WERI-Rb-1 (cell line): ENCODE measurements at regions not wholly inside any gene's neighbourhood (a gene's known extent, or its start where the extent isn't known, plus 50 kb on each side); places are given as distances from the start of the nearest gene placed in this dataset.

ENCODE experiments used
- DNase-seq: peaks from one replicate; pipeline ENCODE4 v3.0.0-alpha.2; 2020
- H3K27ac ChIP-seq: fragments of 250-450 bp; sonication (Bioruptor Pico); 2 replicates; pipeline ENCODE4 v1.5.1; 2020; ENCODE audit warnings: mild to moderate bottlenecking, moderate library complexity
- H3K27me3 ChIP-seq: fragments of 250-450 bp; sonication (Bioruptor Pico); 2 replicates; pipeline ENCODE4 v1.5.1; 2021; ENCODE audit warnings: mild to moderate bottlenecking, low read depth, moderate library complexity; ENCODE audit not compliant: insufficient read depth, severe bottlenecking
- H3K36me3 ChIP-seq: fragments of 250-450 bp; sonication (Bioruptor Pico); 2 replicates; pipeline ENCODE4 v1.5.1; 2020; ENCODE audit warnings: mild to moderate bottlenecking, moderate library complexity
- H3K4me3 ChIP-seq: 2 replicates; pipeline ENCODE4 v1.5.1; 2011; ENCODE audit warnings: low read depth, mild to moderate bottlenecking, control low read depth, low read length
- H3K9me3 ChIP-seq: fragments of 250-450 bp; sonication (Bioruptor Pico); 2 replicates; pipeline ENCODE4 v1.5.1; 2021; ENCODE audit warnings: mild to moderate bottlenecking, moderate library complexity; ENCODE audit not compliant: severe bottlenecking
- TF ChIP-seq, protein P1 (sequence below): IDR thresholded peaks from 2 replicates; pipeline ENCODE4 v1.5.1; 2011; ENCODE audit warnings: low read depth, mild to moderate bottlenecking, control low read depth, inconsistent platforms, low read length

DNA sequence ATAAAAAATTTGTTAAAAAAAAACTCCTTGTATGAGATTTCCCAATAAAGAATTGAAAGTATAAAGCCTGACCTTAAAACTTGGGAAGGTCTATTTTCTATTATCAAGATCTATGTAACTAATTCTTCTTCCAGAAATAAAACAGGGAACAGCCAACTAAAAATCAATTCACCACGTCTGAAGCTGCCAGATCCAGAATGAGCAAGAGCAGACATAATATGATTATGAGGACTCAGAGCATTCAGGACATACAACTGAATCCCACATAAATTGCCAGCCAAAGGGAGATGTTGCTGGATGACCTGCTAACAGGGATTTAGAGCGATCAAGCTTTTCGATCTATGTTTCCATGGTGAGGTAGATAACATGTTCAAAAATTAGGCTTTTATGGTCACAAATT is 1151.3 kb upstream of the CADM2 start:
- Histone ChIP-seq H3K36me3 (no peaks in the 10 kb centered on the region), H3K27ac (no peak overlapping the region), H3K4me3 (no peak overlapping the region), H3K27me3 (no peaks in the 10 kb centered on the region), H3K9me3 (no peaks in the 10 kb centered on the region)
- DNase-seq = no peak
- TF ChIP-seq, protein P1, sequence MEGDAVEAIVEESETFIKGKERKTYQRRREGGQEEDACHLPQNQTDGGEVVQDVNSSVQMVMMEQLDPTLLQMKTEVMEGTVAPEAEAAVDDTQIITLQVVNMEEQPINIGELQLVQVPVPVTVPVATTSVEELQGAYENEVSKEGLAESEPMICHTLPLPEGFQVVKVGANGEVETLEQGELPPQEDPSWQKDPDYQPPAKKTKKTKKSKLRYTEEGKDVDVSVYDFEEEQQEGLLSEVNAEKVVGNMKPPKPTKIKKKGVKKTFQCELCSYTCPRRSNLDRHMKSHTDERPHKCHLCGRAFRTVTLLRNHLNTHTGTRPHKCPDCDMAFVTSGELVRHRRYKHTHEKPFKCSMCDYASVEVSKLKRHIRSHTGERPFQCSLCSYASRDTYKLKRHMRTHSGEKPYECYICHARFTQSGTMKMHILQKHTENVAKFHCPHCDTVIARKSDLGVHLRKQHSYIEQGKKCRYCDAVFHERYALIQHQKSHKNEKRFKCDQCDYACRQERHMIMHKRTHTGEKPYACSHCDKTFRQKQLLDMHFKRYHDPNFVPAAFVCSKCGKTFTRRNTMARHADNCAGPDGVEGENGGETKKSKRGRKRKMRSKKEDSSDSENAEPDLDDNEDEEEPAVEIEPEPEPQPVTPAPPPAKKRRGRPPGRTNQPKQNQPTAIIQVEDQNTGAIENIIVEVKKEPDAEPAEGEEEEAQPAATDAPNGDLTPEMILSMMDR = no peak

DNA sequence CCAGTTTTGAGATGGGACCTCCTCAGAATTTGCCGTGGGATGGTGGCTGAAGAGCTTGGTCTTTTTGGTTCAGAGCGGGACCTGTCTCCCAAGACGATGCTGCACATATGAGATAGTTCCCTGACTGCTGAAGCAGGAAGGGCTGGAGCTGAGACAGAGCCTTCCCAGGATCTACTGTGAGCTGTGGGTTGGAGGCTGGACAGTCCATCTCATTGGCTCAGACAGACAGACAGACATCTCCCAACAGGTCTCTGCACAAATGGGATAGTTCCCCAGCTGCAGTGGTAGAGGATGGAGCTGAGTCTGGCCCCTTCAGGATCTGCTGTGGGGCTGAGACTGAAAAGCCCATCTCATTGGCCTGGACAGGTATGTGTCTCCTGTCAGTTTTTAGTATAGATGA is 1145.6 kb upstream of the CADM2 start:
- TF ChIP-seq, protein P1 = no peak
- no peak for DNase-seq
- Histone ChIP-seq H3K27me3 (no peaks in the 10 kb centered on the region), H3K4me3 (no peak overlapping the region), H3K36me3 (no peaks in the 10 kb centered on the region), H3K9me3 (no peaks in the 10 kb centered on the region), H3K27ac (no peak overlapping the region)

DNA sequence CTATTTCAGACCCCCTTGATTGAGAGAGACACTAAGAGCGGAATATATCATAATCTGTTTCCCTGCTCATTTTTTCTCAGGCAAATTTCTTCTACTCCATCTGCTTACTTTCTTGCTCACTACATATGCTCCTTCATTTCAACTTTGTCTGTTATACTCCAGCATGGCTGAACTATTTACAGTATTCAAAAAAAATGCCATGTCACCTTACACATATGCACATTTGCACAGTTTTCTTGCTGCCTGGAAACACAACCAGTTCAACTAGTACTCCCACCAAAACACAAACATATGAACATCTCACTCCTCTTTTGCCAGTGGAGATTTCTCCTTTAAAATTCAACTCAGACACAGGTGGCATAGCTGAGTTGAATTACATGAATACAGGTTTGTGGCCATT is 1142.1 kb upstream of the CADM2 start:
- H3K9me3 ChIP-seq = no peaks in the 10 kb centered on the region
- no peak overlapping the region for H3K27ac ChIP-seq
- no peak overlapping the region for H3K4me3 ChIP-seq
- H3K27me3 ChIP-seq = no peaks in the 10 kb centered on the region
- H3K36me3 ChIP-seq = no peaks in the 10 kb centered on the region
- TF ChIP-seq, protein P1 = no peak
- DNase-seq = no peak

DNA sequence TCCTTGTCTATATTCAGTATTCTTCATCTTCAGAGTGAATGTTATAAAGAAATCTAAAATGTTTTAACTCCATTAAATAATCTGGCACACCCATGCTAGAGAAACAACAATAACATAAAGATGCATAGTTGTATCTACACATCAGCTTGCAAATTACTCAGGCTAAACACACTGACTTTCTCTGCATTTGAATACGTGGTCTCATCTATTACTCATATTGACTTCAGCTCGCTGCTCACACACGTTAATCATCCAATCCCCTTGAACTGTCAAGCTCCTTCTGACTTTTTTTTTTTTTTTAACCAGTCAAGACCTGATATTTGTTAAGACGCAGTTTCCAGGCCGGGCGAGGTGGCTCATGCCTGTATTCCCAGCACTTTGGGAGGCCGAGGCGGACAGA is 1137.3 kb upstream of the CADM2 start:
- TF ChIP-seq, protein P1 = no peak
- H3K9me3 ChIP-seq = no peaks in the 10 kb centered on the region
- no peak for DNase-seq
- H3K4me3 ChIP-seq = no peak overlapping the region
- H3K36me3 ChIP-seq = no peaks in the 10 kb centered on the region
- no peak overlapping the region for H3K27ac ChIP-seq
- H3K27me3 ChIP-seq = no peaks in the 10 kb centered on the region

DNA sequence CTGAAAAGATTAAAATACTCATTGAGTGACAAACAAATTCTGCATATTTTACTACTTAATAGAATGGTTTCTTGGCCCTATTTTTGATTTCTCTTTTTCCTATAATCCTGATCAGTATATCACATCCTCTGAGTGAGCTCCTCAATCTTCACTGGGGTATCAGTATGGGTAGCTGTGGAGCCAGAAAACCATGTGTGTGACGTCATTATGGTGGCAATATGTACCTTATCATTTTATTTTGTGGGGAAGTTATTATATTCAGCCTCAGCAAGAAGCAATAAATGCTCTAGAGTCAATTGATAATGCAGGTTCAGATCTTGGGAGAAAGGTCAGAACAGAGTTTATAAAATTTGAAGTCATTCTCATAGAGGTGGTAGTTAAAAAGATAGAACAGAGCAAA is 1135.7 kb upstream of the CADM2 start:
- no peak overlapping the region for H3K4me3 ChIP-seq
- no peak for DNase-seq
- H3K27me3 ChIP-seq = no peaks in the 10 kb centered on the region
- no peak overlapping the region for H3K27ac ChIP-seq
- no peaks in the 10 kb centered on the region for H3K9me3 ChIP-seq
- TF ChIP-seq, protein P1 = no peak
- H3K36me3 ChIP-seq = no peaks in the 10 kb centered on the region

DNA sequence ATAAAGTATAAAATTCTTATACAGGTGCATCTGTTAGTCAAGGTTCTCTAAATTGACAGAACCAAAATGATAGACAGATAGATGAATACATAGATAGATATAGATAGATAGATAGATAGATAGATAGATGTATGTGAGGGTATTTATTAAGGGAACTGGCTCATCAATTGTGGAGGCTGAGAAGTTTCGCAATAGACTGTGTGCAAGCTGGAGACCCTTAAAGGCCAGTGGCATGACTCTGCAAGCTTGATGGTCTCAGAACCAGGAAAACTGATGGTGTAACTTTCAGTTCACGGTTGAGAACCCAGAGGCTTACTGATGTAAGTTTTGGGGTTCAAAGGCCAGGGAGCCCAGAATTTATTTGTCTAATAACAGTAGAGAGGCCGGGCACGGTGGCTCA is 1123.7 kb upstream of the CADM2 start:
- no peak overlapping the region for H3K27ac ChIP-seq
- H3K27me3 ChIP-seq = no peaks in the 10 kb centered on the region
- no peaks in the 10 kb centered on the region for H3K9me3 ChIP-seq
- DNase-seq = no peak
- H3K4me3 ChIP-seq = no peak overlapping the region
- TF ChIP-seq, protein P1 = no peak
- H3K36me3 ChIP-seq = no peaks in the 10 kb centered on the region
